OCI-LY1 (cell line): ENCODE measurements at regions not wholly inside any gene's neighbourhood (a gene's known extent, or its start where the extent isn't known, plus 50 kb on each side); places are given as distances from the start of the nearest gene placed in this dataset.
"Not testable (repeated sequence)": the region's sequence is repeated elsewhere in the genome, so short reads cannot be mapped to it uniquely, and the experiment has no call there.

Source experiments
- H2AFZ ChIP-seq: fragments of 200-600 bp; sonication (generic), shearing (Covaris generic); 2 replicates; pipeline ENCODE4 v1.6.0; 2014; ENCODE audit warnings: antibody characterized with exemption, mild to moderate bottlenecking, low read length
- H3F3A ChIP-seq: fragments of 200-600 bp; sonication (generic), shearing (Covaris generic); 2 replicates; pipeline ENCODE4 v1.6.0; 2014; ENCODE audit warnings: mild to moderate bottlenecking, antibody characterized with exemption, low read length, moderate library complexity; ENCODE audit not compliant: insufficient read depth
- H3K27ac ChIP-seq: fragments of 200-600 bp; sonication (generic); 2 replicates; pipeline ENCODE4 v1.5.1; 2014; ENCODE audit warnings: low read length, mixed run types, mild to moderate bottlenecking, low read depth; ENCODE audit not compliant: poor library complexity, severe bottlenecking
- H3K27me3 ChIP-seq: fragments of 200-600 bp; sonication (generic); 2 replicates; pipeline ENCODE4 v1.6.0; 2014; ENCODE audit warnings: antibody characterized with exemption, mild to moderate bottlenecking, low read length, moderate library complexity; ENCODE audit not compliant: insufficient read depth
- H3K36me3 ChIP-seq: fragments of 200-600 bp; sonication (generic); 2 replicates; pipeline ENCODE4 v1.6.1; 2014; ENCODE audit warnings: mild to moderate bottlenecking, antibody characterized with exemption, low read length, moderate library complexity, mixed read lengths; ENCODE audit not compliant: insufficient read depth
- H3K4me1 ChIP-seq: fragments of 200-600 bp; sonication (generic); 2 replicates; pipeline ENCODE4 v1.5.1; 2014; ENCODE audit warnings: mild to moderate bottlenecking, low read length, moderate library complexity; ENCODE audit not compliant: insufficient read depth, severe bottlenecking
- H3K4me2 ChIP-seq: fragments of 200-600 bp; sonication (generic), shearing (Covaris generic); 2 replicates; pipeline ENCODE4 v1.6.1; 2014; ENCODE audit warnings: low read length
- H3K4me3 ChIP-seq: fragments of 200-600 bp; sonication (generic); 2 replicates; pipeline ENCODE4 v1.5.1; 2014; ENCODE audit warnings: low read length, low read depth, mild to moderate bottlenecking, mixed read lengths; ENCODE audit not compliant: poor library complexity, severe bottlenecking
- H3K79me2 ChIP-seq: fragments of 200-600 bp; shearing (Covaris generic); 2 replicates; pipeline ENCODE4 v1.6.1; 2016; ENCODE audit warnings: mixed run types, low read length, mixed read lengths; ENCODE audit not compliant: insufficient read depth
- H3K9ac ChIP-seq: fragments of 200-600 bp; sonication (generic), shearing (Covaris generic); 2 replicates; pipeline ENCODE4 v1.6.1; 2014; ENCODE audit warnings: mild to moderate bottlenecking, low read length, mixed read lengths
- H3K9me2 ChIP-seq: fragments of 200-600 bp; sonication (generic), shearing (Covaris generic); 2 replicates; pipeline ENCODE4 v1.6.1; 2014; ENCODE audit warnings: low read depth, mild to moderate bottlenecking, low read length, mixed read lengths
- H3K9me3 ChIP-seq: fragments of 200-600 bp; shearing (Covaris generic); 2 replicates; pipeline ENCODE4 v1.6.1; 2014; ENCODE audit warnings: low read length, mixed read lengths
- H4K20me1 ChIP-seq: fragments of 200-600 bp; sonication (generic), shearing (Covaris generic); 2 replicates; pipeline ENCODE4 v1.6.0; 2016; ENCODE audit warnings: mild to moderate bottlenecking, low read length; ENCODE audit not compliant: insufficient read depth
- CTCF ChIP-seq: fragments of 200-600 bp; sonication (generic), shearing (Covaris generic); IDR thresholded peaks from 2 replicates; pipeline ENCODE4 v1.5.1; 2017; ENCODE audit warnings: mild to moderate bottlenecking, antibody characterized with exemption, low read length, moderate library complexity, mixed read lengths
- EZH2 ChIP-seq: fragments of 200-600 bp; sonication (generic), shearing (Covaris generic); IDR thresholded peaks from 2 replicates; pipeline ENCODE4 v1.8.0; 2017; ENCODE audit warnings: borderline replicate concordance, mixed run types, mild to moderate bottlenecking, antibody characterized with exemption, low read length, moderate library complexity, mixed read lengths

- Histone ChIP-seq H3K4me1 (no peaks in the 10 kb centered on the region), H3F3A (no peaks in the 10 kb centered on the region), H2AFZ (no peak overlapping the region), H3K9ac (no peak overlapping the region), H3K27ac (no peak overlapping the region), H4K20me1 (no peaks in the 10 kb centered on the region), H3K4me3 (no peak overlapping the region), H3K9me3 (no peaks in the 10 kb centered on the region), H3K36me3 (no peaks in the 10 kb centered on the region), H3K4me2 (no peak overlapping the region), H3K9me2 (no peaks in the 10 kb centered on the region), H3K79me2 (no peaks in the 10 kb centered on the region), H3K27me3 (no peaks in the 10 kb centered on the region)
- TF ChIP-seq EZH2 = no peak
- TF ChIP-seq CTCF = no peak
These were observed 210.0 kb downstream of the TMEM161B start for GRCh38 chr5:88058625-88059024.

GRCh38 chr5:88052468-88052867, 216.2 kb downstream of the TMEM161B start:
- not testable (repeated sequence) for H3K4me3 ChIP-seq, H3K4me1 ChIP-seq, H3F3A ChIP-seq, H4K20me1 ChIP-seq, H3K79me2 ChIP-seq, H3K4me2 ChIP-seq, H3K36me3 ChIP-seq, H3K9me2 ChIP-seq, H2AFZ ChIP-seq, H3K9ac ChIP-seq, H3K27me3 ChIP-seq, H3K9me3 ChIP-seq, H3K27ac ChIP-seq

- no peaks in the 10 kb centered on the region for H3K4me1 ChIP-seq
- no peaks in the 10 kb centered on the region for H3K9me3 ChIP-seq
- no peaks in the 10 kb centered on the region for H4K20me1 ChIP-seq
- no peaks in the 10 kb centered on the region for H3F3A ChIP-seq
- TF ChIP-seq EZH2 = no peak
- no peak for TF ChIP-seq CTCF
- H3K36me3 ChIP-seq = no peaks in the 10 kb centered on the region
- no peaks in the 10 kb centered on the region for H3K9me2 ChIP-seq
- H3K4me3 ChIP-seq = no peak overlapping the region
- H3K27ac ChIP-seq = no peak overlapping the region
- no peak overlapping the region for H3K9ac ChIP-seq
- no peaks in the 10 kb centered on the region for H3K79me2 ChIP-seq
- H3K27me3 ChIP-seq = no peaks in the 10 kb centered on the region
- no peak overlapping the region for H3K4me2 ChIP-seq
- H2AFZ ChIP-seq = no peak overlapping the region
These were observed 217.5 kb downstream of the TMEM161B start for GRCh38 chr5:88051148-88051547.

- H3F3A ChIP-seq = no peaks in the 10 kb centered on the region
- no peak overlapping the region for H3K9ac ChIP-seq
- H3K79me2 ChIP-seq = no peaks in the 10 kb centered on the region
- H3K27me3 ChIP-seq = no peaks in the 10 kb centered on the region
- no peak for TF ChIP-seq CTCF
- TF ChIP-seq EZH2 = no peak
- H3K9me2 ChIP-seq = no peaks in the 10 kb centered on the region
- no peak overlapping the region for H3K4me3 ChIP-seq
- no peaks in the 10 kb centered on the region for H3K36me3 ChIP-seq
- H3K4me1 ChIP-seq = no peaks in the 10 kb centered on the region
- no peak overlapping the region for H2AFZ ChIP-seq
- H3K27ac ChIP-seq = no peak overlapping the region
- H3K4me2 ChIP-seq = no peak overlapping the region
- no peaks in the 10 kb centered on the region for H3K9me3 ChIP-seq
- no peaks in the 10 kb centered on the region for H4K20me1 ChIP-seq
These were observed 218.9 kb downstream of the TMEM161B start for GRCh38 chr5:88049737-88050136.
